Caco-2 (cell line): ENCODE measurements at regions not wholly inside any gene's neighbourhood (a gene's known extent, or its start where the extent isn't known, plus 50 kb on each side); places are given as distances from the start of the nearest gene placed in this dataset.
"Not testable (repeated sequence)": the region's sequence is repeated elsewhere in the genome, so short reads cannot be mapped to it uniquely, and the experiment has no call there.

Experiments
- BruUV-seq: library from RNA; stranded (reverse); fragments of 400-500 nt; replicated peaks from 2 replicates; lab custom pipeline; 2021; lab: Mats Ljungman, UMichigan
- CTCF ChIA-PET: fragments of 300-600 bp; sonication (Branson Sonifier 250); formaldehyde crosslinking; loops from one replicate; lab custom pipeline; 2022; ENCODE audit warnings: antibody characterized with exemption; lab: Charles Lee
- POLR2A ChIA-PET: fragments of 300-600 bp; sonication (Branson Sonifier 250); formaldehyde crosslinking; loops from one replicate; lab custom pipeline; 2022; ENCODE audit warnings: antibody characterized with exemption; lab: Charles Lee
- DNase-seq, 2 experiments: peaks; one replicate each; pipeline versions ENCODE4 v3.0.0 to v3.0.0-alpha.2; 2020 to 2022
- H3K27me3 ChIP-seq: replicated peaks from 2 replicates; pipeline ENCODE4 v1.6.0; 2011; ENCODE audit warnings: low read length; ENCODE audit not compliant: control insufficient read depth, insufficient read depth
- H3K36me3 ChIP-seq: 2 replicates; pipeline ENCODE4 v1.5.1; 2011; ENCODE audit warnings: low read length; ENCODE audit not compliant: control insufficient read depth, insufficient read depth
- H3K4me1 ChIP-seq: fragments of 250-450 bp; sonication (Bioruptor Pico); 2 replicates; pipeline ENCODE4 v1.5.1; 2020; ENCODE audit warnings: mild to moderate bottlenecking
- H3K4me3 ChIP-seq: 2 replicates; pipeline ENCODE4 v1.5.1; 2011; ENCODE audit warnings: low read depth, mild to moderate bottlenecking, control low read depth, low read length
- H3K9me3 ChIP-seq: fragments of 250-450 bp; sonication (Bioruptor Pico); 2 replicates; pipeline ENCODE4 v1.5.1; 2020; ENCODE audit warnings: mild to moderate bottlenecking, moderate library complexity
- H3K27ac Mint-ChIP-seq: one replicate; pipeline ENCODE4 v1.8.0; 2022; ENCODE audit warnings: mixed read lengths; ENCODE audit not compliant: unreplicated experiment
- H3K27me3 Mint-ChIP-seq: one replicate; pipeline ENCODE4 v1.8.0; 2022; ENCODE audit warnings: mixed read lengths; ENCODE audit not compliant: insufficient read depth, unreplicated experiment
- H3K36me3 Mint-ChIP-seq: one replicate; pipeline ENCODE4 v1.8.0; 2022; ENCODE audit warnings: mild to moderate bottlenecking, mixed read lengths; ENCODE audit not compliant: insufficient read depth, unreplicated experiment
- H3K4me1 Mint-ChIP-seq: one replicate; pipeline ENCODE4 v1.8.0; 2022; ENCODE audit warnings: low read depth, mixed read lengths; ENCODE audit not compliant: unreplicated experiment
- H3K4me3 Mint-ChIP-seq: one replicate; pipeline ENCODE4 v1.8.0; 2022; ENCODE audit warnings: mild to moderate bottlenecking, moderate library complexity, mixed read lengths; ENCODE audit not compliant: unreplicated experiment
- H3K9me3 Mint-ChIP-seq: one replicate; pipeline ENCODE4 v1.8.0; 2022; ENCODE audit warnings: mixed read lengths; ENCODE audit not compliant: unreplicated experiment
- CTCF ChIP-seq, 2 experiments: fragments of 200-600 bp in 1 of 2; IDR thresholded peaks; 1 replicate in 1 of 2; 2 replicates in 1 of 2; pipeline versions ENCODE4 v1.5.1 to v1.8.0; 2011 to 2022; ENCODE audit warnings: antibody characterized with exemption in 1 of 2, control low read depth in 1 of 2, inconsistent platforms in 1 of 2, low read depth in 1 of 2, low read length in 1 of 2, mild to moderate bottlenecking in 1 of 2, moderate library complexity in 1 of 2; ENCODE audit not compliant: insufficient read depth in 1 of 2, severe bottlenecking in 1 of 2, unreplicated experiment in 1 of 2
- intact Hi-C: fragments of 100-400 bp; cut with micrococcal nuclease; formaldehyde crosslinking; loops from one replicate; pipeline ENCODE4 v1.10.0; 2022; ENCODE audit not compliant: unreplicated experiment

GRCh38 chr20:23294166-23294565 lies 56.4 kb upstream of the NXT1 start:
- no peaks in the 10 kb centered on the region for H3K9me3 ChIP-seq
- no peak for TF ChIP-seq CTCF (IDR thresholded peaks at IDR 0.05; ENCODE audit: insufficient read depth in 1 of 2, low read depth in 1 of 2, low read length in 1 of 2, severe bottlenecking in 1 of 2, unreplicated experiment in 1 of 2)
- no peaks in the 10 kb centered on the region for H3K27me3 ChIP-seq
- no peaks in the 10 kb centered on the region for H3K27me3 Mint-ChIP-seq
- no peaks in the 10 kb centered on the region for H3K9me3 Mint-ChIP-seq
- H3K36me3 ChIP-seq = no peaks in the 10 kb centered on the region
- H3K4me3 Mint-ChIP-seq = no peak overlapping the region
- BruUV-seq = no TSS peak
- ChIA-PET POLR2A (no interaction called here), CTCF (no interaction called here)
- intact Hi-C loops = no loop called here
- no peaks in the 10 kb centered on the region for H3K36me3 Mint-ChIP-seq
- peaks cover 16% of the 10 kb centered on the region for H3K4me1 ChIP-seq
- no peak overlapping the region for H3K27ac Mint-ChIP-seq
- no peak overlapping the region for H3K4me3 ChIP-seq
- no peak for DNase-seq
- H3K4me1 Mint-ChIP-seq = peaks cover 30% of the 10 kb centered on the region

GRCh38 chr20:23293689-23294088 lies 56.9 kb upstream of the NXT1 start:
- no peaks in the 10 kb centered on the region for H3K36me3 ChIP-seq
- TF ChIP-seq CTCF (IDR thresholded peaks at IDR 0.05; ENCODE audit: insufficient read depth in 1 of 2, low read depth in 1 of 2, low read length in 1 of 2, severe bottlenecking in 1 of 2, unreplicated experiment in 1 of 2) = no peak
- no peak overlapping the region for H3K4me3 ChIP-seq
- H3K27ac Mint-ChIP-seq = no peak overlapping the region
- peaks cover 16% of the 10 kb centered on the region for H3K4me1 ChIP-seq
- BruUV-seq = no TSS peak
- H3K4me1 Mint-ChIP-seq = peaks cover 30% of the 10 kb centered on the region
- intact Hi-C loops = no loop called here
- ChIA-PET CTCF (no interaction called here), POLR2A (no interaction called here)
- no peak for DNase-seq
- H3K27me3 Mint-ChIP-seq = no peaks in the 10 kb centered on the region
- no peaks in the 10 kb centered on the region for H3K9me3 Mint-ChIP-seq
- no peaks in the 10 kb centered on the region for H3K36me3 Mint-ChIP-seq
- no peaks in the 10 kb centered on the region for H3K27me3 ChIP-seq
- H3K9me3 ChIP-seq = no peaks in the 10 kb centered on the region
- no peak overlapping the region for H3K4me3 Mint-ChIP-seq

DNA sequence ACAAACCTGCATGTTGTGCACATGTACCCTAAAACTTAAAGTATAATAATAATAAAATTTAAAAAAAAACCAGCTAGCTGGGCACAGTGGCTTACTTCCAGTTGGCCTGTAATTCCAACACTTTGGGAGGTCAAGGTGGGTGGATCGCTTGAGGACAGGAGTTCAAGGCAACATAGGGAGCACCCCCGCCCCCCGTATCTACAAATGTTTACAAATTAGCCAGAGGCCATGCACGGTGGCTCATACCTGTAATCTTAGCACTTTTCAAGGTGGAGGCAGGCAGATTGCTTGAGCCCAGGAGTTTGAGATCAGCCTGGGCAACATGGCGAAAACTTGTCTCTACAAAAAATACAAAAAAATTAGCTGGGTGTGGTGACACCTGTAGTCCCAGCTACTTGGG lies 58.3 kb upstream of the NXT1 start:
- H3K4me3 Mint-ChIP-seq, BruUV-seq, H3K9me3 Mint-ChIP-seq, H3K27me3 ChIP-seq, H3K27ac Mint-ChIP-seq, DNase-seq, intact Hi-C loops, POLR2A ChIA-PET, H3K9me3 ChIP-seq, H3K36me3 ChIP-seq, H3K36me3 Mint-ChIP-seq, H3K27me3 Mint-ChIP-seq, H3K4me3 ChIP-seq: not testable (repeated sequence)
- peaks cover 26% of the 10 kb centered on the region for H3K4me1 Mint-ChIP-seq
- H3K4me1 ChIP-seq = peaks cover 20% of the 10 kb centered on the region
- CTCF ChIA-PET = interaction anchor here (0.7 kb wide), 1 partner anchor 441 kb away, joined by 3 read pairs; no protein-coding TSS in a partner anchor
